ENCODE measurements at regions not wholly inside any gene's neighbourhood (a gene's known extent, or its start where the extent isn't known, plus 50 kb on each side); places are given as distances from the start of the nearest gene placed in this dataset.
"Not testable (repeated sequence)": the region's sequence is repeated elsewhere in the genome, so short reads cannot be mapped to it uniquely, and the experiment has no call there.

DNA sequence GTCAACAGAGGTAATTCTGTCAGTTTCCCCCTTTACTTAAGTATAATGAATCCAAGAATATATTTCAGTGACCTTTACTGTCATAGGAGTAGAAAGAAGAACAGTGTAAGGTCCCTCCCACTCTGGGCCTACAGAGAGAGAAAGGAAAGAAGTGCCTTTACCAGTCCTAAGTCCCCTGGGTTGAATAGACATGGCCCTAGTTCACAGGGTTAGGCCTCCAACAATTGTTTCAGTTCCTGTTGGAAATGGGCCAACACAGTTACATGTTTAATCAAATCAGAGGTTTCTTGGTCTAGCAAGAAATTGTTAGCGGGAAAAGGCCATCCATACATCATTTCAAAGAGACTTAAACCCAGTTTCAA lies 605.6 kb downstream of the MTRR start:
- no peak for DNase-seq

DNA sequence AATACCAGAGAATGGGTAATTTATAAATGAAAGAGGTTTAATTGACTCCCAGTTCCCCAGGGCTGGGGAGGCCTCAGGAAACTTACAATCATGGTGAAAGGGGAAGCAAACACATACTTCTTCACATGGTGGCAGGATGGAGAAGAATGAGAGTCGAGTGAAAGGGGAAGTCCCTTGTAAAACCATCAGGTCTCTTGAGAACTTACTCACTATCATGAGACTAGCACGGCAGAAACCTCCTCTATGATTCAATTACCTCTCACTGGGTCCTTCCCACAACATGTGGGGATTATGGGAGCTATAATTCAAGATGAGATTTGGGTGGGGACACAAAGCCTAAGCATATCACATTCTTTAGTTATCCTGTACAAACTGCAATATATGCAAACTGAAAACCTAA lies 609.4 kb downstream of the MTRR start:
- no peak for DNase-seq

DNA sequence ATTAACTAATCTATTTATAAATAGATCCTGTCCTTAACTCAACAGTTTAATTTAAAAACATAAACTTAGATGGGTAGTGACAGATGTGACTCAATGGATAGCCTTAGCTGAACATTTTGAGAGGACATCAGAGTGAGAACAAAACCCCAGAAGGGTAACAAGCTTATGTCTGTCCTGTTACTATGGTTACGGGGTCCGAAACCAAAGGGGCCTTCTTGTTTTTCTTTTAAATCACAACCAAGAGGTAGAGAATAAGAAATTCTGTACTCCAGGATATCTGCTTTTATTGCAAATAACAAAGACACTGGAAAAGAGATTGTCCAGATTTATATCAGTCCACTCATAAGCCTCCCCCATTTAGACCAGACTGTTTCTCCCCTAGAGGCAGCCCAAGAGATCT lies 612.1 kb downstream of the MTRR start:
- no peak for DNase-seq

DNA sequence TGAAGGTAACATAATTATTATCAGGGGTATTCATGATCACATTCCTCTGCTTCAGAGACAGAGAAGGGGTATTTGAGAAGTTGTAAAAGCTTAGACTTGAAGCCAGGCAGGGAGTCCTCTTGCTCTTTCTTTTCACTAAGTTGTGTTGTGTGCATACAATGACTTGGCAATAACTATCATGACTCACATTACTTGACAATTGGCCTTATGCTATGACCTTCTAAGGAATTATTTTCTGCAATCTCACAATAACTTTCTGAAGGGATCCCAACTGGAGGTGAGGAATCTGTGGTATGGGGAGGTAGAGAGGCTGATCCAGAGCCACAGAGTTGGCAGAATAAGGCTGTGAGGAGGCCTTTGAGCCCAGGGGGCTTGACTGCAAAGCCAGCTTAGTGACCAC lies 622.3 kb downstream of the MTRR start:
- peak; percentile 28 for DNase-seq

DNA sequence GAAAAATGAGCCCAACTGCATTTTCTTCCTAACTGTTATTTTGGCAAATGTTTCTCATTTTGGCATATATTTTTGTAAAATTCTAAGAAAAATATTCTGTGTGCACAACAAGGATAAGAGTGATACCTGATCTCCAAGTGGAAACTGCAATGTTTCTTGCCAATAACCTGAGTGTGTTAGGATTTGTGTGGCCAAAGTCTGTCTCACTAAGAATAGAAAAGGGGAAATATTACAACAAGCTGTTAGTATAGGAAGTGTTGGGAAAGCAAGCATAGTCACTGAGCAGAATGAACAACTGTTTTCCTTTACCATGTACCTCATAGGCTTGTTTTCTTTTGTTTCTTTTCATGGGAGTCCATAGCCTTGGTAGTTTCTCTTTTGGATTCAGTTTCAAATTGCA lies 624.2 kb downstream of the MTRR start:
- DNase-seq = no peak

DNA sequence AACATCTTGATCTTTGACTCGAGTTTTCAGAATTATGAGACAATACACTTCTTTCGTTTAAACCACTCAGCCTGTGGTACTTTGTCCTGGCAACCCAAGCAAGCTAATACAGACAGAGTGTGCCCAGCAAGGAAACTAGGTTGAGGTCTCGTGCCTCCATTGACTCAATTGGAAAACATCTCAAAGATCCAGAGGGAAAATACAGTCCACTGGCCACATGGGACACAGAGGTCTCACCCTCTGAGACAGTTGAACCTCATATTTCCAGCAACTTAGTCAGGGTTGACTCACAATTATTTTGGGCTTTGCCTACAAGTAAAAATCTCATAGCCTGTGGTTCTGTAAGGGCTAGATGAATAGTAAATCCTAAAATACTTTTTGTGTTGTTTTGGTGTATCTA lies 631.5 kb downstream of the MTRR start:
- no peak for DNase-seq

GRCh38 chr5:8505196-8505595 lies 636.2 kb downstream of the MTRR start:
- no peak for DNase-seq

DNA sequence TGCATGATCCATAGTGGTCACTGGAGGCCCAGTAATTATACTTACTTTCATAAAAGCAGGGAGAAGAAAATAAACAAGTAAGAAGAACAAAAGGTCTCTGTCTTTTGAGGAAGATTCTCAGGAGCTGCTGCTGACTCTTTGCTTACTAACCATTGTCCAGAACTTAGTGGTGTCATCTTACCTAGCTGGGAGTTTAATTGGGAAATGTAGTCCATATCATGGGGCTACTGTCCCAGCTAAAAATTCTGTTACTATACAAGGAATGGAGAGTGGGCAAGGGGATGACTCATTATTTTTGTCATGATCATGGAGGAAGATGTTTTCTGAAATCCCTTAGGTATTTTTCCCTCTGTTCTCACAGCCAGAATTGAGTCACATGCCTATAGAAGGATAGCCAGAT lies 639.3 kb downstream of the MTRR start:
- peak; percentile 28 for DNase-seq

- no peak for DNase-seq
These were observed 647.4 kb downstream of the MTRR start for GRCh38 chr5:8516356-8516755.

GRCh38 chr5:8517456-8517855 lies 648.5 kb downstream of the MTRR start:
- DNase-seq = peak; percentile 31

- no peak for DNase-seq
These were observed 652.0 kb downstream of the MTRR start for GRCh38 chr5:8520917-8521316.

- DNase-seq = no peak
These were observed 653.0 kb downstream of the MTRR start for GRCh38 chr5:8521991-8522390.

- DNase-seq = no peak
These were observed 653.7 kb downstream of the MTRR start for GRCh38 chr5:8522646-8523045.

GRCh38 chr5:8523501-8523900 lies 654.6 kb downstream of the MTRR start:
- no peak for DNase-seq

GRCh38 chr5:8525819-8526218 lies 656.9 kb downstream of the MTRR start:
- DNase-seq = no peak

GRCh38 chr5:8528106-8528505 lies 659.2 kb downstream of the MTRR start:
- no peak for DNase-seq

DNA sequence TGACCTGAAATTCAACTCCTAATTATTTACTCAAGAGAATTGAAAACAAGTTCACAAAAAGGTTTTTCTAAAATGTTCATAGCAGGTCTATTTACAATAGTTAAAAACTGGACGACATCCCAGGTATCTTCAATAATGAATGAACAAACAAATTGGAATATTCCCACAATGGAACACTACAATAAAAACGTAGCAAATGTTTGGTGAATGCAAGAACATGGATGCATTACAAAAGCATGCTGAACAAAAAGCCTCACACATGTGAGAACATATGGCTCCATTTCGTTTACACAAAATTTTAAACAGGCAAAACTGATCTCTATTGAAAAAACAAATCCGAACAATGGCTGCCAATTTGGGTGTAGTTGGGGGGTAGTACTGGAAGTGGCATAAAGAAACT lies 669.9 kb downstream of the MTRR start:
- no peak for DNase-seq

GRCh38 chr5:8540317-8540716 lies 671.4 kb downstream of the MTRR start:
- no peak for DNase-seq

DNA sequence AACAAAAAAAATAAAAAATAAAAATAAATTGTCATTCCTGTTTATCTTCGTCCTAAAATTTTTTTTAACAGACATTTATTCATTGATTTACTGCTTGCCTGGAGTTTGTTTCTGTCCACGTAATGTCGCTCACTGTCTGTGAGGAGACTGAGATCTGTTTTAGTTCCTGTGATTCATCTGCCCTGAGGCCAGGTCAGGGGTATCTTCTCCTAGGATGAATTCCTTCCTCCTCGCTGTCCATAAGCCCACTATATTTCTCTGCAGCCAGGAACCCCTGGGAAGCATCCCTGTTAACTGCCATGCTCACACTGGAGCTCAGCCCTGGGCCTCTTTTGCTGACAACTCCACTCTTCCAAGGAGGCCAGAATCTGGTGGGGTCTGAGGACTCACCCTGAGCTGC lies 682.0 kb downstream of the MTRR start:
- DNase-seq = no peak

GRCh38 chr5:8553364-8553763 lies 684.4 kb downstream of the MTRR start:
- DNase-seq = no peak

DNA sequence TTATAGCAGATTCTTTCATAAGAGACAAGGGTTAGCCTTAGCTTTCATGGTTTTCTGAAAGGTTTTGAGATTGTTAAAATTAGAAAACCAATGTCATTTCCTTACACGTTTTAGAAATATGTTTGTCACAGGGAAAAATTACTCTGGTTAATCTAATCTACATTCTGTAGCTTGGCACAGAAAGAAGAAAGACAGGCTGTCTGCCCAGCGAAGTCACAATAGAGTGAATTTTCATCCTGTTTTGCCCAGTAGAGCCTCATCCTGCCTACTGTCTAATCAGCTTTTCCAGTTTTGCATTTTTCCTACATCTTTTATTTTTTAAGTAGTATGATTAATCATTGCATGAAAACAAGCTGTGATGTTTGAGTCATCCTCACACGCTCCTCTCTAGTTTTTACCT lies 688.8 kb downstream of the MTRR start:
- no peak for DNase-seq

GRCh38 chr5:8560776-8561175 lies 691.8 kb downstream of the MTRR start:
- DNase-seq = peak; percentile 8

- DNase-seq = no peak
These were observed 692.4 kb downstream of the MTRR start for GRCh38 chr5:8561224-8561840.

GRCh38 chr5:8561854-8562253 lies 692.9 kb downstream of the MTRR start:
- no peak for DNase-seq

GRCh38 chr5:8563540-8563939 lies 694.6 kb downstream of the MTRR start:
- DNase-seq = not testable (repeated sequence)

DNA sequence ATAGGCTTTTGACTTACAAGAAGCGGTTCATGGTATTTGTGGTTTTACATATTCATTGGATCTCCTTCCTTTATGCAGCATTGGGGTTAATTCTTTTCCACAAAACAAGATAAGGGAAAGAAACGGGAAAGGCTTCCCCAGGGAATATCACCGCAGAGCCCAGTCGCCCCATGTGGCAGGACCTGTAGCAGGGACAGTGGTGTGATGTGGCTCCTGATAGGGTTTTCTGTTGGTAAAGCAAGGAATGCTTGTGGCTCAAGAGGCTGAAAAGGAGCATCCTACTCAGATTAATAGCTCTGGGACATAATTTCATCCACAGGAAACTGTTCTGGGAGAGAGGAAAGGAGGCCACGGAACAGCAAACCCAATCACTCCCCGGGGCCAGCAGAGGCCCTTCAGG lies 699.9 kb downstream of the MTRR start:
- no peak for DNase-seq
